ENCODE measurements at regions not wholly inside any gene's neighbourhood (a gene's known extent, or its start where the extent isn't known, plus 50 kb on each side); places are given as distances from the start of the nearest gene placed in this dataset.

DNA sequence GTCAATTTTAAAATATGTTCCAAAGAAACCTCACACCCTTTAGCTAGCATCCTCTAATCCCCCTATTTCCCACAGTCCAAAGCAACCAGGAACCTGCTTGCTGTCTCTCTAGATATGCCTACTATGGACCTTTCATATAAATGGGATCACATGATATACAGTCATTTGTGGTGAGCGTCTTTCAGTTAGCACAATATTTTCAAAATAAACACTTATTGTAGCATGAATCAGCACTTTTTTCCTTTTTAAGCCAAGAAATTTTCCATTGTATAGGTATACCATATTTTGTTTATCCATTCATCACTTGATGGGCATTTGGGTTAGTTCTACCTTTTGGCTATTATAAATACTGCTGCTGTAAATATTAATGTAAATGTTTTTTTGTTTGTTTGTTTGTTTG is 223.0 kb upstream of the DOK6 start:
- TF ChIP-seq CTCF (IDR thresholded peaks at IDR 0.05; ENCODE audit: low read depth, low read length) (no peak), POLR2A (IDR thresholded peaks at IDR 0.05; ENCODE audit: extremely low read depth, insufficient read length) (no peak)
